Thyroid gland (tissue), 4 donors: ENCODE measurements at regions not wholly inside any gene's neighbourhood (a gene's known extent, or its start where the extent isn't known, plus 50 kb on each side); places are given as distances from the start of the nearest gene placed in this dataset.

Source experiments
- DNase-seq, 2 donors: peaks; one replicate each; pipeline ENCODE4 v3.0.0-alpha.2; 2019
- H3K27ac ChIP-seq, 3 donors: fragments of 200-600 bp; sonication (generic); 1 replicate in 2 of 3; 2 replicates in 1 of 3; pipeline ENCODE4 v1.5.1; 2016 to 2019; ENCODE audit warnings: mild to moderate bottlenecking in 1 of 3, moderate library complexity in 1 of 3
- H3K27me3 ChIP-seq: fragments of 200-600 bp; sonication (generic); one replicate; pipeline ENCODE4 v1.5.1; 2019
- H3K36me3 ChIP-seq, 2 donors: fragments of 200-600 bp; sonication (generic); one replicate each; pipeline ENCODE4 v1.5.1; 2016 to 2019
- H3K4me1 ChIP-seq, 2 donors: fragments of 200-600 bp; sonication (generic); one replicate each; pipeline ENCODE4 v1.5.1; 2017 to 2019
- H3K4me3 ChIP-seq, 3 donors: fragments of 200-600 bp; sonication (generic); replicated peaks in 1 of 3; 1 replicate in 2 of 3; 2 replicates in 1 of 3; pipeline ENCODE4 v1.5.1; 2016; ENCODE audit warnings: mild to moderate bottlenecking in 1 of 3
- H3K9me3 ChIP-seq: fragments of 200-600 bp; sonication (generic); one replicate; pipeline ENCODE4 v1.5.1; 2017
- CTCF ChIP-seq, 6 experiments: fragments of 200-600 bp in 3 of 6; fragments of 450-650 bp in 3 of 6; sonication (generic) in 3 of 6; IDR thresholded peaks; one replicate each; pipeline ENCODE4 v1.5.1; 2016 to 2019; ENCODE audit warnings: antibody characterized with exemption in 6 of 6, mild to moderate bottlenecking in 2 of 6, inconsistent platforms in 1 of 6, moderate library complexity in 1 of 6
- POLR2A ChIP-seq, 2 donors: fragments of 450-650 bp; IDR thresholded peaks; one replicate each; pipeline ENCODE4 v1.6.1; 2017; ENCODE audit warnings: antibody characterized with exemption in 2 of 2, mild to moderate bottlenecking in 2 of 2, moderate library complexity in 1 of 2
- WGBS, 2 donors: methylation state at CpG; one replicate each; pipeline ENCODE4 v1.1.5; 2017; 5-methylcytosine and 5-hydroxymethylcytosine counted together
- intact Hi-C: fragments of 100-400 bp; cut with DNase I; formaldehyde crosslinking; loops from one replicate; pipeline ENCODE4 v1.15.1; 2023

DNA sequence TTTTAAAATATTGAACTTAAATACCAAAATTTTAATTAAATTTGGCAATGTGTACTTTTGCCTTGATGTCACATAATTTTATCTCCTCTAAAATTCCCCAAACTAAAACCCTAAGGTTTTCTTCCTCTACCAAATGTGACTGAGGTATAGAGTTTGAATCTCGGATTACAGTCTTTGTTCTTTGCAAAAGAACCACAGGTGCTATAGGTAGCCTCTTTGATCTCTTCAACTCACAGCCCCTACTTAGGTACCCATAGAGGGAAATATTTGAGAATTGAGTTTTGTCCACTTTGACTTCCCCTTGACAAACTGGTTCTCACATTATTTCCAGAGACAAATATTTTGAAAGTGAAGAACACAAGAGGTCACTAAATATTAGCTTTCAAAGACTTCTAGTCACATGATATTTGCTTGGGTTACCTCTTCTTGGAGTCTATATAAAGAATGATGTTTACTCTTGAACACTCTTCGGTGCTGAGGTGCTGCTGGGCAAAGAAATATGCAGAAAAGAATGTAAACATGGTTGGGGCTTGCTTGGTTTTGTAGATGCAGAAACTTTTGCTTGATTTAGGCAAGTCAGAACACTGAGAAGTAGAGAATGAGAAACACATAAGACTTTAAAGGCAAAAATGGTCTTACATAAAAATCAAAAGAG, 120.8 kb upstream of the MCTP2 start:
- Histone ChIP-seq H3K4me1 (no peaks in the 10 kb centered on the region), H3K27me3 (no peaks in the 10 kb centered on the region), H3K27ac (no peak overlapping the region), H3K4me3 (no peak overlapping the region), H3K9me3 (no peaks in the 10 kb centered on the region), H3K36me3 (no peaks in the 10 kb centered on the region)
- WGBS, 2 donors = 53 to 57% methylated on average over 2 of the region's 2 CpGs
- TF ChIP-seq POLR2A (IDR thresholded peaks at IDR 0.05) (no peak), CTCF (IDR thresholded peaks at IDR 0.05) (no peak)
- no peak for DNase-seq
- intact Hi-C loops = no loop called here

DNA sequence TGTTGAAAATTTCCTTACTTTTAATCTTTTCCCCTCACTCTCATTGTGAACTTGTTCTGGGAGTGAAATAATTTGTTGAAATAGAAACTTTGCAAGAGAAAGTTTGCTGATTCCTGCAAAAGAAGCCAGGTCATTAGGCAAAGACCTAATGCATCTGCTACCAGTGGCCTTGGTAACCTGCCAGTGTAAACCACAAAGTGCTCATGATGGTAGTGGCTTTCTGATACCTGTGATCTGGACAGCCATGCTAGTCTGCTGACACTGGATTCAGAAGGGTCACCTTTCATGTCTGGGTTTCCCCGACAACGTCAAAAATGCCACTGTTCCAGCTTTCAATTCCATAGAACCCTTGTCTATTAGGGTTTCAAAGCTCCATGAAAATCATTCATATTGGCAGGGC, 123.7 kb upstream of the MCTP2 start:
- 93 to 97% methylated on average over 2 of the region's 2 CpGs for WGBS, 2 donors
- TF ChIP-seq POLR2A (IDR thresholded peaks at IDR 0.05) (no peak), CTCF (IDR thresholded peaks at IDR 0.05) (no peak)
- no peaks in the 10 kb centered on the region for H3K27me3 ChIP-seq
- no peaks in the 10 kb centered on the region for H3K4me1 ChIP-seq
- H3K36me3 ChIP-seq = no peaks in the 10 kb centered on the region
- intact Hi-C loops = no loop called here
- no peak overlapping the region for H3K27ac ChIP-seq
- DNase-seq = no peak
- no peaks in the 10 kb centered on the region for H3K9me3 ChIP-seq
- no peak overlapping the region for H3K4me3 ChIP-seq

GRCh38 chr15:94105760-94106159, 125.6 kb upstream of the MCTP2 start:
- Histone ChIP-seq H3K4me1 (no peaks in the 10 kb centered on the region), H3K9me3 (no peaks in the 10 kb centered on the region), H3K4me3 (no peak overlapping the region), H3K27me3 (no peaks in the 10 kb centered on the region), H3K36me3 (no peaks in the 10 kb centered on the region), H3K27ac (no peak overlapping the region)
- DNase-seq = no peak
- no peak for TF ChIP-seq POLR2A (IDR thresholded peaks at IDR 0.05)
- no peak for TF ChIP-seq CTCF (IDR thresholded peaks at IDR 0.05)
- intact Hi-C loops = no loop called here
- WGBS, 2 donors = 39 to 46% methylated on average over 4 of the region's 4 CpGs

GRCh38 chr15:94100863-94101262, 130.5 kb upstream of the MCTP2 start:
- no peak for DNase-seq
- no peak for TF ChIP-seq CTCF (IDR thresholded peaks at IDR 0.05)
- TF ChIP-seq POLR2A (IDR thresholded peaks at IDR 0.05) = no peak
- H3K4me1 ChIP-seq = no peaks in the 10 kb centered on the region
- no peaks in the 10 kb centered on the region for H3K27me3 ChIP-seq
- intact Hi-C loops = no loop called here
- no peak overlapping the region for H3K4me3 ChIP-seq
- no peaks in the 10 kb centered on the region for H3K9me3 ChIP-seq
- H3K27ac ChIP-seq = no peak overlapping the region
- WGBS, 2 donors = 36 to 65% methylated on average over 5 of the region's 5 CpGs
- H3K36me3 ChIP-seq = no peaks in the 10 kb centered on the region

DNA sequence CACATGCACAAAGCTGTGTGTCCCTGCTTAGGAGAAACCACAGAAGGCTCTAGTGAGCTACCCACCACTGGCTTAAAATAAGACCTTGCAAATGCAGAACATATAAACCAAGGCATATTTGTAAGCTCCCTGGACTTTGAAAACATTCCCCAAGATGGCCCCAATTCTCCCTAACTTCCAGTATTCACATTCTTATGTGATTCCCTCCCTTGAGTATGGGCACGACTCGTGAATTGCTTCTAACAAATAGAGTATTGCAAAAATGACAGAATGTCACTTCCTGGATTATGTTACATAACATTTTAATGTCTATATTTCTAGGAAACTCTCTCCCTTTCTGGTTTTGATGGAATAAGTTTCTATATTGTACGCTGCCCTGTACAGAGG, 131.8 kb upstream of the MCTP2 start:
- Histone ChIP-seq H3K4me3 (no peak overlapping the region), H3K4me1 (no peaks in the 10 kb centered on the region), H3K36me3 (no peaks in the 10 kb centered on the region), H3K27ac (no peak overlapping the region), H3K9me3 (no peaks in the 10 kb centered on the region), H3K27me3 (no peaks in the 10 kb centered on the region)
- intact Hi-C loops = no loop called here
- TF ChIP-seq CTCF (IDR thresholded peaks at IDR 0.05) (no peak), POLR2A (IDR thresholded peaks at IDR 0.05) (no peak)
- DNase-seq = no peak
- 82 to 93% methylated on average over 3 of the region's 3 CpGs for WGBS, 2 donors
